Endodermal cell (in vitro differentiated cells): ENCODE measurements at regions not wholly inside any gene's neighbourhood (a gene's known extent, or its start where the extent isn't known, plus 50 kb on each side); places are given as distances from the start of the nearest gene placed in this dataset.

Source experiments
- DNase-seq: peaks from one replicate; pipeline ENCODE4 v3.0.0-alpha.2; 2017
- H3K27ac ChIP-seq: 2 replicates; pipeline ENCODE4 v1.5.1; 2013; ENCODE audit warnings: mild to moderate bottlenecking, low read depth, low read length, moderate library complexity
- H3K27me3 ChIP-seq: 2 replicates; pipeline ENCODE4 v1.6.1; 2013; ENCODE audit warnings: mild to moderate bottlenecking, low read length, moderate library complexity; ENCODE audit not compliant: insufficient read depth, control insufficient read depth, poor library complexity, severe bottlenecking
- H3K36me3 ChIP-seq: 2 replicates; pipeline ENCODE4 v1.7.0; 2013; ENCODE audit warnings: mild to moderate bottlenecking, low read length, moderate library complexity; ENCODE audit not compliant: control insufficient read depth, insufficient read depth
- H3K4me1 ChIP-seq: one replicate; pipeline ENCODE4 v1.7.0; 2013; ENCODE audit warnings: low read length; ENCODE audit not compliant: control insufficient read depth, insufficient read depth
- H3K4me3 ChIP-seq: 2 replicates; pipeline ENCODE4 v1.5.1; 2013; ENCODE audit warnings: mild to moderate bottlenecking, low read length, moderate library complexity
- H3K9ac ChIP-seq: 2 replicates; pipeline ENCODE4 v1.6.1; 2013; ENCODE audit warnings: mild to moderate bottlenecking, low read length, moderate library complexity; ENCODE audit not compliant: poor library complexity, severe bottlenecking; ENCODE audit errors: extremely low read depth
- H3K9me3 ChIP-seq: 2 replicates; pipeline ENCODE4 v1.6.1; 2013; ENCODE audit warnings: mild to moderate bottlenecking, low read length, moderate library complexity; ENCODE audit not compliant: control insufficient read depth
- H3K27ac Mint-ChIP-seq: 2 replicates; pipeline ENCODE4 v1.8.0; 2020; ENCODE audit warnings: mixed read lengths
- H3K27me3 Mint-ChIP-seq: 2 replicates; pipeline ENCODE4 v1.8.0; 2021; ENCODE audit warnings: mild to moderate bottlenecking, mixed read lengths; ENCODE audit not compliant: insufficient read depth
- H3K36me3 Mint-ChIP-seq: 2 replicates; pipeline ENCODE4 v1.8.0; 2020; ENCODE audit warnings: low read depth, mixed read lengths
- H3K4me1 Mint-ChIP-seq: 2 replicates; pipeline ENCODE4 v1.8.0; 2020; ENCODE audit warnings: mixed read lengths
- H3K4me3 Mint-ChIP-seq: 2 replicates; pipeline ENCODE4 v1.8.0; 2020; ENCODE audit warnings: mild to moderate bottlenecking, moderate library complexity, mixed read lengths
- H3K9me3 Mint-ChIP-seq: 2 replicates; pipeline ENCODE4 v1.8.0; 2020; ENCODE audit warnings: mild to moderate bottlenecking, mixed read lengths
- CTCF ChIP-seq: fragments of 200-600 bp; sonication (generic); conservative IDR thresholded peaks from 2 replicates; pipeline ENCODE4 v1.5.0; 2021; ENCODE audit warnings: antibody characterized with exemption, mild to moderate bottlenecking
- WGBS, 2 experiments: methylation state at CpG; one replicate each; pipeline versions ENCODE4 v1.1.5 to v1.1.7; 2013; ENCODE audit warnings: missing lambda C conversion rate in 2 of 2, mixed read lengths in 1 of 2; ENCODE audit not compliant: insufficient coverage in 1 of 2, insufficient read length in 1 of 2; 5-methylcytosine and 5-hydroxymethylcytosine counted together

GRCh38 chr2:183623227-183623626 lies 499.0 kb downstream of the NUP35 start:
- no peak overlapping the region for H3K9ac ChIP-seq
- TF ChIP-seq CTCF: no peak
- H3K4me3 ChIP-seq: no peak overlapping the region
- H3K27me3 ChIP-seq: no peaks in the 10 kb centered on the region
- peaks cover 11% of the 10 kb centered on the region for H3K9me3 Mint-ChIP-seq
- no CpG with 5 or more reads among the region's 1 CpG for WGBS, 2 experiments
- H3K27ac ChIP-seq: no peak overlapping the region
- peaks cover 3% of the 10 kb centered on the region for H3K36me3 Mint-ChIP-seq
- no peak overlapping the region for H3K27ac Mint-ChIP-seq
- no peaks in the 10 kb centered on the region for H3K4me1 ChIP-seq
- no peaks in the 10 kb centered on the region for H3K27me3 Mint-ChIP-seq
- DNase-seq: no peak
- H3K4me1 Mint-ChIP-seq: no peaks in the 10 kb centered on the region
- H3K9me3 ChIP-seq: peaks cover 6% of the 10 kb centered on the region
- H3K4me3 Mint-ChIP-seq: no peak overlapping the region
- no peaks in the 10 kb centered on the region for H3K36me3 ChIP-seq

GRCh38 chr2:183630964-183631363 lies 506.7 kb downstream of the NUP35 start:
- Mint-ChIP-seq H3K4me1 (no peaks in the 10 kb centered on the region), H3K27ac (no peak overlapping the region), H3K27me3 (no peaks in the 10 kb centered on the region), H3K9me3 (no peaks in the 10 kb centered on the region), H3K36me3 (no peaks in the 10 kb centered on the region), H3K4me3 (no peak overlapping the region)
- DNase-seq: no peak
- H3K27ac ChIP-seq: no peak overlapping the region
- no peak for TF ChIP-seq CTCF
- H3K4me1 ChIP-seq: no peaks in the 10 kb centered on the region
- 88 to 100% methylated on average over 1 to 2 of the region's 2 CpGs for WGBS, 2 experiments
- H3K27me3 ChIP-seq: no peaks in the 10 kb centered on the region
- no peak overlapping the region for H3K9ac ChIP-seq
- H3K9me3 ChIP-seq: no peaks in the 10 kb centered on the region
- H3K36me3 ChIP-seq: no peaks in the 10 kb centered on the region
- H3K4me3 ChIP-seq: no peak overlapping the region

GRCh38 chr2:183656121-183656520 lies 531.9 kb downstream of the NUP35 start:
- no peak overlapping the region for H3K4me3 ChIP-seq
- no peaks in the 10 kb centered on the region for H3K27me3 Mint-ChIP-seq
- H3K36me3 ChIP-seq: no peaks in the 10 kb centered on the region
- H3K9me3 ChIP-seq: peaks cover 6% of the 10 kb centered on the region
- no peak for DNase-seq
- H3K36me3 Mint-ChIP-seq: no peaks in the 10 kb centered on the region
- no peaks in the 10 kb centered on the region for H3K4me1 ChIP-seq
- no peak overlapping the region for H3K9ac ChIP-seq
- H3K27ac ChIP-seq: no peak overlapping the region
- peaks cover 6% of the 10 kb centered on the region for H3K9me3 Mint-ChIP-seq
- H3K27ac Mint-ChIP-seq: no peak overlapping the region
- H3K27me3 ChIP-seq: no peaks in the 10 kb centered on the region
- no peak overlapping the region for H3K4me3 Mint-ChIP-seq
- no peaks in the 10 kb centered on the region for H3K4me1 Mint-ChIP-seq
- TF ChIP-seq CTCF: no peak
- WGBS, 2 experiments: 88 to 100% methylated on average over 1 of the region's 1 CpG
